ENCODE measurements at regions not wholly inside any gene's neighbourhood (a gene's known extent, or its start where the extent isn't known, plus 50 kb on each side); places are given as distances from the start of the nearest gene placed in this dataset.
"Not testable (repeated sequence)": the region's sequence is repeated elsewhere in the genome, so short reads cannot be mapped to it uniquely, and the experiment has no call there.

DNA sequence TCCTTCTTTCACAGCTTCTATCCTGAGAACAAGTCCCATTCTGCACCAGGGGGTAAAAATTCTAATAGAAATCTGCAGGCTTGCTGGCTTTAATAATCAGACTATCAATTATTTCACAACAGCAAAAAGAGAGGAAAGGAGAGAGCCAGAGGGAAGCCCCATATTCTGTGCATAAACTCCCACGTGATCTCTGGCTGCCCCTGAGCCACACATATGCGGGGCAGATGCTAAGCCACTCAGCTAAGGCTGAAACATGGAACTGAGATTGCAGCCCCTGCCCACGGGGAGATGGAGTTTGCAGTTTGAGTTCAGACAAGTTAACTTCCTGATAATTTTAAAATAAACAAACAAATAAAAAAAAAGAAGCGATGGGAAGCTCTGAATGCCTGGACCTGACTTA is 254.4 kb upstream of the CCDC196 start:
- no peak for DNase-seq

DNA sequence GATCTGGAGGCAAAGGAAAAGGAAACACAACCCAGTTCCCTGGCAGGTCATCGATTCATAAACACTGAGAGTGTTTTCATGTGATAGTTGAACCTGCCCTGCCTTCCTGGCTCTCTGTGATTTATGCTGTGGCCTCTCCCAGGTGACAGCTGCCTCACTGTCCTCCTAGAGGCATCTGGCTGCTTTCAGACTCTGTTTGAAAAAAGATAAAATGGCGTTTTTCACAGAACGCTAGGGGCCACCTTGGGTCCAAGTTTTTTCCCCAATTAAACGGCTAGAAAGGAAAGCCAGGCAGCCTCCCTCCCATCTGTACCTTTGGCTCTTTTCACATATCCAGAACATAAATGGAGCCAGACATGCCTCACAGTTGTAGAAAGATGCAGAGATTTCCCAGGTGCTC is 252.6 kb upstream of the CCDC196 start:
- no peak for DNase-seq

DNA sequence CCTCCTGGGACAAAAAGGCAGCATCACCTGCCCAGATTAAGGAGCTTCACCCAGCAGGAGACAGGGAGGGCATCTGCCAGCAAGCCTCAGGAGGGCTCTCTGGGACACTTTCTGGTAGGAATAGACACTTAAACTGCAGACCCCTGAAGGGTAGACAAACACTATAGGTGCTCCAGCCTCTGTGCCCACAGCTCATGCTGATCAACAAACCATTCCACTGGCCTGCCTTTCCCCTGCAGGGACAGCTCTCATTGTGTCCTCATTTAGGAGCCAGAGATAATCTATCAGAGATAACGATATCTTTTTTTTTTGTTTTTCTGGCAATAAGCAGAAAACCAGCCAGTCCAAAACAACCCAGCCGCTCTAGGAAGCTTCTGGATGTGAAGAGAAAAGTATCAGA is 251.8 kb upstream of the CCDC196 start:
- DNase-seq = no peak

DNA sequence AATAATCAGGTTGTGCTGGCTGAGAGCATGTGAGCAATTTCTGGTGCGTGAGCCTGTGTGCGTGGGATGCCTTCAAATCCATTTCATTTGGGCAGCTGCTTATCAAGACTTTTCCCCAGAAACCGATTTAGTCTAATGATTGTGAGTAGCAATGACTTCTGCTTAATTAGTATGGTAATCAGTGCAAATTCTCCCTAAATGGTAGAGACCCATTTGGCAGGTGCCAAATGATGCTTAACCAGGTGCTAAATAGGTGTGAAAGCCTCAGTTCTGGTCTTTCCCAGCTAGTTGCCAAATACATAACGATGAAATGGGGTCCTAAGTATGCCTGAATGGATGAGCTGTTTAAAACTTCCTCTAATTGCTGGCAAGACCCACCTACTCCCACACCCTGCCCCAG is 248.4 kb upstream of the CCDC196 start:
- DNase-seq = no peak

DNA sequence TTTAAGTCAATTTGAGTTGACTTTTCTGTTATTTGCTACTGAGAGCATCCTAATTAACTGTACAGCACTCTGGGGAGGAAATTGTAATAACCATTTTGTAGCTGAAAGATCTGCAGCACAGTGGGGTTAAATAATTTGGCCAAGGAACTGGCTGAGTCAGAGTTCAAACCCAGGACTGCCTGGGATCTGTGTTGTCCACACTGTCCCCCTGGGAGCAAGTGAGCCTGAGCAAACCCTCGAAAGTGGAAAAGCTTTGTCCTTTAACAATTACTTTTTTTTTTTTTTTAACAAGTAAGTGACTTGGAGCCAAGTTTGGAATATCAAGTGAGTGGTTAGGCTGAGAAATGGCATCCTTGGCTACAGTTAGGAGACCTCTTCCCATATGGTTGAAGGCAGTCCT is 247.2 kb upstream of the CCDC196 start:
- DNase-seq = no peak

DNA sequence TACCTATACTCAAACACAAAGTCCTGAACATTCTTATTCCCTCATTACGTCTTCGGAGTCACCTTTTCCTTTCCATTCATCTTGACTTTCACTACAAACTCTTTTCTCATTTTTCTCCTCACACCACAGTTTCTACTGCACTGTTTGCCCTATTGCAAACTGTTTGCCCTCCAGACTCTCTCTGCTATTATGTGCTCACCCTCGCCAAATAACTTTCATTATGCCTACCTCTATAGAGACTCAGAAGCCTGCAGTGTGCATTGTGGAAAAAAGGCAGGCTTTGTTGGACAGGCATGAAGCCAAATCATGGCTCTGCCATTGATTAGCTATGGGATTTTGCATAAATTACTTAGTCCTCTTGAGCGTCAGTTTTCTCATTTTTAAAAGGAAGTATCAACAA is 246.6 kb upstream of the CCDC196 start:
- DNase-seq = no peak

DNA sequence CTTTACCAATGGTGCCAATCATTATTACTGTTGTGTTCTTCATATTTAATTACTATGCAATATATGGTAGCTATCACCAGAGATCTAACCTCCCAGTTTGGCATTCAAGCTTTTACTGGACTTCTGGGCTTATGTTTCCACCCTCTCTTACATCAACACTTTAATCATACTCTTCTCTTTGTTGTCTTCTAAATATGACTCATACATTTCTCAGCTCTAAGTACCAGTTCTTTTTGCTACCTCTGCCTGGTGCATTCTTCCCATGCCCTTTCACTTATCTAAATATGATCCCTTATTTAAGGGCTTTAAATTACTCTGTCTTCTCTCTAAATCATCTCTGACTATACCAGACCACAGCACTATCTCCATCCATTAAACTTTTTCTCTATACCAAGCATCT is 246.1 kb upstream of the CCDC196 start:
- no peak for DNase-seq

DNA sequence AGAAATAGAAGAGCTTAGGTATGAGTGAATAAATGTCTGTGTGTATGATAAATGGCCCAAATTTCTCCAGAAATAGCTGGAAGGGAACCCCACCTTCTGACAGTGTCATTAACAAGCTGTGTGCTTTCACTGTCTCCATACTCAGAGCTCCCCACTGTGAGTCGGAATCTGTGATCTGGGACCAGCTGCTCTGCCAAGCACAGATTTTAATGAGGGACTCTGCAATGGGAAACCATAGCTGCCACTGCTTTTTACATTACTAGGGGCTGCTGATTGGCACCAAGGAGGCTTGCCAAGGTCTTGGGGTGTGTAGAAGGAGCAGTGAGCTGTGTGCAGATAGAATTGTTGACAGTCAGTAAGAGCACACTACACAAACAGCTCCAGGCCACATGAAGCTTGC is 244.2 kb upstream of the CCDC196 start:
- DNase-seq = no peak

DNA sequence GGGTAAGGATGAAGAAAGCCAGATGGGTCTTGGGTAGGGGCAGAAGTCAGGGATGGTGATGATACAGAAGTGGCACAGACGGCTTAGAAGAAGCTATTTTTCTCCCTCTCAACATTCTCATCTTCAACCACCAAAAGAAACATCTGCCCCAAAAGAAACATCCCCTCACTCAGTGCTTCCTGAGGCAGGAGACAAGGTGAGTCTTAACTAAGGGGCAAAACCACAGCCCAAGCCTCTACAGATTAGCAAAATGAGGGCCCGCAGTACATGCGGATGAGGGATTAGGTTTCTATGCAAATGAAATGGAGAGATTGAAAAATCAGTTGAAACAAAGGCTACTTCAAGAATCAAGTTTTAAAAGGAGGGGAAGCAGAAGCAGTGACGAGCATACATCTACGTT is 241.3 kb upstream of the CCDC196 start:
- no peak for DNase-seq

DNA sequence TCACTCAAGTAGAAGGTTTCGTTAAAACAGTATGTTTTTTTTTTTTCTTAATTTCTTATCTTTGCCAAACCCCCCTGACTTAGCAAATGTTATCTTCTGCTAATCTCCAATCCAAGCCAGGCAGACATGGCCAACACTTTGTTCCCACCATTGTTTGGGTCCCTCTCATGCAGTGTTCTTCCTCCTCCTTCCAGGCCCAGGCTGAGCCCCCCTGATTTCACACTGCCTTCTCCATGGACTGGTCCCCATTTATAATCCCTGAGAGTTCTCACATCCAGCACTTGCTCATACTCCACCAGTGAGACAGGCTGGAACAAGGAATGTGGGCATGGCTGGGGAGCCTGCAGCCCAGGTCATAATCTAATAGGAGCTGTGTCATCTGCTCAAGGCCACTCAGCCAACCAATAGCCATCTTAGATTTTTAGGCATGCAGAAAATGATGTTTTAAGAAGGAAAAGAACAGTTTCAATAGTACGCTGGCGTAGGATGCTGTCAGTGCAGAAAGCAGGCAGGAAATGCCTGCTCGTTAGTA is 238.4 kb upstream of the CCDC196 start:
- no peak for DNase-seq

DNA sequence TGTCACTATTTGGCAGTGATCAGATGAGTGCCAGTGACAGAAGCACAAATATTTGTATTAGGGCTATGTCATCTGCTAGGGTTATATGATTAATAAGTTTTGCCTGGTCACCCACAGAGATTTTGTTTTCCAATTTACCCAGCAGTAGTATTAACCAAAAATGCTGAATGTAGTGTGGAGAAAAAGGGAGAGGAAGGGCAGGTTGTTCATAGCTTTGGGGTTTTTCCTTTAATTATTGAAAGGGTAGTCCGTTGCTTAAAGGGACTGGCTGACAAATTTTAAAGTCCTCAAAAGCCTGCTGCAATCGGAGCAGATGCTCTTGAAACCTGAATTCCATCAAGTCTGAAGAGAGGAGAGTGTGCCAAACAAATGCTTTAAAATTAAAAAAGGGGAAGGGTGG is 237.9 kb upstream of the CCDC196 start:
- DNase-seq = no peak

DNA sequence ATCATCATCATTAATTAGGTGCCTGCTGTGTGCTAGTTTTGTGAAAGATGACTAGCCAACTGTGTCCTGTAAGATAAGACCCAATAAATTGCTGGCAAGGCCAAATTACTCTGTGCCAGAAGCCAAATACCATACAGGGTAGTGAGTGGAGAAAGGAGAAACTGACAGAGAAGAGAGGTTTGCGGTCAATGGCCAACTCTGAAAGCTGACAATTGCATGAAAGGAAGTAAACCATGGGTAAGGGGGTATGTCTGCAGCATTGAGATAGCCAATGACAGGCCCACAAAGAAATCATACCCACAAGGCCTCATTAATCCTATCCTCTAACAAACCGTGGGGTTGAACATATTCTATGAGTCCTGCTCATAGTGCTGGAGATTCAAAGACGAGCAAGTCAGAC is 236.6 kb upstream of the CCDC196 start:
- DNase-seq = no peak

DNA sequence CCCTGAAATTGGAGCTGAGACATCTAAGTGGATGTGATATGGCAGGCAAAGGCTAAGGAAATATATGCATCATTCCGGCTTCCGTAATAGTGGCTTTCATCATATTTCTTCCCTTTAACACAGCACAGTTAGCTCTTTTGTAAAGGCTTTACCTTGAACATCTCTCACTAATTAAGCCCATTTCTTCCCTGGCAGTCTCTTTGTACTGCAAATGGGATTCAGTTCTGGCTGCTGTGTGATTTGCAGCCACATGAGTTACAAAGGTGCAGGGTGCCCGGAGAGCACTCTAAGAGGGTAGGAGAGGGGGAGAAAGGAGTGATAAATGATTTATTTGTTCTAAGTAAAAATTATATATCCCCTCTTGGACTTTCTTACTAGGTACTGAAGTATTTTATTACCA is 232.1 kb upstream of the CCDC196 start:
- DNase-seq = no peak

DNA sequence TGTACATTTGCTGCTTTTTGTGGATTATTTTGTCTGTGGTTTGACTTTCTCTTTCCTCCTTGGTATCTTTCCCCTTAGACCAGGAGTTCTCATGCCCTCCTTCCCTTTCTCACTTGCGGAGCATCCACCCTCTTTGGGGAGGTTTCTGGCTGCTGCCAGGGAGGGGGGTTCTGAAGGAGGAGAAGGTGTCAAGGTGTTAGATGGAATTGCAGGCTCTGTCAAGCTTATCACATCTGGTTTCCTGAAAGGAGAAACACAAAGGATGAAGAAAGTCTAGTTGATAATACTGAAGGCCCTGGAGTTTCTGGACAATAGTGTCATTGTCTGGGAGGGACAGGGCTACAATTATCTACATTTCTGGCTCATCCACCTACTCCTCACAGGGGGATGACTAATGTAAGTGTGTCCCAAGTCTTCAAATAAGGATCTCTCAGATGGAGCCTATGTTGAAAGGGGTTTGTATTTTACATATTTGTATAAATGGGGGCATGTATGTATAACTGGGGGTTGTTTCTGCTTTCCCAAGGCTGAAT is 217.3 kb upstream of the CCDC196 start:
- DNase-seq = no peak

DNA sequence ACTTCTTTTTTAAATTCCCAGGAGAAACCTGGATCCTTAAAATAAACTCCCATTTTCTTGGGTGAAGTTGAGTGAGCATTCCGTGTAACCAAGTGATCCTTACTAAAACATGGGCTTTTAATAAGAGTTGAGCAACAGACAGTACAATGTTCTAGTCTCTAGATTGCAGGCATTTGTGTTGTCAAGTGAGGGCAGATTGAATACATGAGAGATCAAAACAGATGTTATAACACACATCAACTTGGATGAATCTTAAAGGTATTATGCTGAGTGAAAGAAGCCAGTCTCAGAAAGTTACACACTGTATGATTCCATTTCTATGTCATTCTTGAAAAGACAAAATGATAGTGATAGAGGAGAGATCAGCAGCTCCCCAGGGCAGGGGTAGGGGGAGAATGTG is 213.9 kb upstream of the CCDC196 start:
- no peak for DNase-seq

DNA sequence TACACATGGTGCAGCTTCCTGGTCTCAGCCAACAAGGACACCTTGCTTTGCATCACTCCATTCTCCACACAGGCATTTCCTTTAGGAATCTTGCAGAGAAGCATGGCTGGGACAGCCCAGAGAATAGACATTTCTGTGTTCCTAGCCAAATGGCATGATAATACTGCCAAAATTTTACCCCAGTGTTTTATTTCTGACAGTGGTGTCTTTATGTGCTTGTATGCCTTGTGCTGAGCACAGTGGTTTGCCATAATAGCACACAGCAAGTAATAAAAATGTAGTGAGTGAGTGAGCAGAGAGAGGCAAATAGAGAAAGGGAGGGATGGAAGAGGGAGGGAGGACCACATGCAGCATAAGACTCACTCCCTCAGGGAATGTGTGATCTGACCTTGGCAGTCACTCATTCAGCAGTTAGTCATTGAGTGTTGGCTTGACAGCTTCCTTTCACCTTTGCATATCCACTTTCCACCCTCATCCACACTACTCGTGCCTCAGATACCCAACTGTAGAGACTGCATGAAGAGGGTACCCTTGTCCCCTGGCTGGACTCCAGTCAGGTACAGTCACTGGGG is 212.8 kb upstream of the CCDC196 start:
- no peak for DNase-seq

DNA sequence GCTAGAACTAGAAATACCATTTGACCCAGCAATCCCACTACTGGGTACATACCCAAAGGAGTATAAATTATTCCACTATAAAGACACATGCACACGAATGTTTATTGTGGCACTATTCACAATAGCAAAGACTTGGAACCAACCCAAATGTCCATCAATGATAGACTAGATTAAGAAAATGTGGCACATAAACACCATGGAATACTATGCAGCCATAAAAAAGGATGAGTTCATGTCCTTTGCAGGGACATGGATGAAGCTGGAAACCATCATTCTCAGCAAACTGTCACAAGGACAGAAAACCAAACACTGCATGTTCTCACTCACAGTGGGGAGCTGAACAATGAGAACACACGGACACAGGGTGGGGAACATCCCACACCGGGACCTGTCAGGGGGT is 207.8 kb upstream of the CCDC196 start:
- not testable (repeated sequence) for DNase-seq

DNA sequence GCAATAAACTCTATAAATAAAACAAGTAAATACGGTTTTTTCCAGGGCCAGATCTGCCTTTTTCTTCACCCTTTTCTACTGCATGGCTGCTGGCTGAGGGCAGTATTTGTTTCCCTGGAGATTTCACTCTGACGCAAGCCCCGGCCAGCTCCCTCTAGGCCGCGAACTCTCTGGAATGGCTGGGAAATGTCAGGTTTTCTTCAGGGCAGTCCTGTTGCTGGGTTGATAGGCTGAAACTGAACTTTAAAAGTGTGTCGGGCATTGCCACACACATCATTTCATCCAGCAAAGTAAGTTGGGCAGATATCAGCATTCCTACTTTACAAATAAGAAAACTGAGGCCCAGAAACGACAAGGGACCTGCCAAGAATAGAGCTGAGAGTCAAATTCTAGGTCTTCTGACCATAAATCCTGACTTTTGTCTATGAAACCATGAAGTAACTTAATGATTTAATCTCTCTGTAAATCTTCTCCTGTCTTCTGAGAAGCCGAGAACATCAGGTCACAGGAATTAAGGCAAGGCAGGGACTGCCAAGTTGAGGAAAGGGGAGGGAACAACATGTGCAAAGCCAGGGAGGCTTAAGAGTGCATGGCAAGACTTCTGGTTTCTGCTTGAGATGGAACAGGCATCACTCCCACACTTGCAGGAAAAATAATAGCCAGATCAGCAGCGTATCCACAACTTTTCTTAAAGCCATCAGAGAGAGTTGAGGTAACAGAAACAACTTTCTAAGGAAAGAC is 205.0 kb upstream of the CCDC196 start:
- no peak for DNase-seq

DNA sequence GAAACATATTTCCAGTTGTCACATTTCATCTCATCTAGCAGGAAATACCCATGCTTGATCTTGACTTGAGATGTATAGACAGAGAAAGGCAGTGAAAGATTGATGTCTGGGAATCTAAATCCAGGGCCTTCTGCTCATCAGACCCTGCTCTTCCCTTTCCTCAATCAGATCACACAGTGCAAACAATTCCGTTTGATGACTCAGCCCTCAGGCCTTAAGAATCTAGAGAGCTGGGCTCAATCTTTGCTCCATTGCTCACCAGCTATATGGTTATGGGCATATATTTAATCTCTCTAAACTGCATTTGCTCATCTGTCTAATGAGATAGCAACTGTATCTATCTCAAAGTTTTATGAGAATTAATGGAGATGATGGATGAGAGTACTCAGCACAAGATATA is 201.8 kb upstream of the CCDC196 start:
- no peak for DNase-seq

DNA sequence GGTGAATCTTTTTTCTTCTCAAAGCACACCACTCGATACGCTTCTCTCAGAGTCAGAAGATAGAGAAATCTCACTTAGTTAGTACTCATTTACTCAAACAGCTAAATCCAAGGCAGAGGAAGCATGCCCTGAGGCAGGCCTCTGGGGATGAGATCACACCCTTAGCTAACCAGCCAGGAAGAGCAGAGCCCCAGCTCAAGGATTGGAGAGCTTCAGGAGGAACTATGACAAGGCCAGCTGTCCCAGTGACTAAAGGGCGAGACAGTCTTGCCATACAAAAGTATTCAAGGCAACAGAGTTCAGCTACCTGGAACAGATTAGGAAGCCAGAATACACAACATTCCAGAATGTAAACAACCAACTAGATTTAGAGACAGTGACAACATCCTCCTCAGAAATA is 197.7 kb upstream of the CCDC196 start:
- no peak for DNase-seq

DNA sequence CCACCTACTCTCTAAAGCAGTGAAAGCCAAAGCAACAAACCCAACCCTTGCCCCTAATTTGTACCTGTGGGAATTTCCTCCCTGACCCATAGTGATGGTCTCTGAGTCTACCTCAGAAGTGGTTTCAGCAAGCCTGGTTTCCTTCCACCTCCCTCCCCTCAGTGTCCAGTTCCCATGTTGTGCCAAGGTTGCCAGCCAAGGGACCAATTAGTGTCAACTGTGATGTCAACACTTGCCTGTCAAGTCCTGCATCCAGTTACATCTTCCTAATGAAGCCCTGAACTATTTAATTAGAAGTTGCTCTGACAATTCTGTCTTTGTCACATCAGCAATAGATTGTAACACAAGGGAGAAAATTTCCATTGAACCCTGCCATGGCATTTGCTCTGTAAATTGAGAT is 194.4 kb upstream of the CCDC196 start:
- DNase-seq = no peak

DNA sequence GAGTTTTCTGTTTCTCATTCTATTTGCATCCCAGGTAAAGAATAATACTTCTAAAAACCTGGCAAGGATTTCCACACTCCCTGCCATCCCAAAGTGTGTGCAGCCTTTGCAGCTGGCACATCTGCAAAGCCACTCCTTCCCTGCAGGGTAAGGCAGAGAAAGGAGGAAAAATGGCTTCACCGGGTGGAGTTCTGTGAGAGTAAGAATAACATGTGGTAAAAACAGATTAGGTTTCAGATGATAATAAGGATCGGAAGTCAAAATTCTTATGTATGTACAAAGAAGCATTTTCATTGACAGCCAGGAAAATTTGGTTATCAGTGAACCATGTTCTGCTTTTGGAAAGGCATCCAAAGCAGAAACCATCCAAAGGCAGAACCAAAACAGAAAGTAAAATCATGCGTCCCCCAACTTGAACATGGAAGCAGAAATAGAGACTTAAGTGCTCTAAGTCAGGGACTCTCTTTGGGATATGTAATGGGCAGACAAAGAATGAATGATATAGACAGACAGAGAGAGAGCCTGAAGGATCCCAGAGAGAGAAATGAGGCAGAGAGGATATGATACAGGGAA is 192.6 kb upstream of the CCDC196 start:
- DNase-seq = no peak

DNA sequence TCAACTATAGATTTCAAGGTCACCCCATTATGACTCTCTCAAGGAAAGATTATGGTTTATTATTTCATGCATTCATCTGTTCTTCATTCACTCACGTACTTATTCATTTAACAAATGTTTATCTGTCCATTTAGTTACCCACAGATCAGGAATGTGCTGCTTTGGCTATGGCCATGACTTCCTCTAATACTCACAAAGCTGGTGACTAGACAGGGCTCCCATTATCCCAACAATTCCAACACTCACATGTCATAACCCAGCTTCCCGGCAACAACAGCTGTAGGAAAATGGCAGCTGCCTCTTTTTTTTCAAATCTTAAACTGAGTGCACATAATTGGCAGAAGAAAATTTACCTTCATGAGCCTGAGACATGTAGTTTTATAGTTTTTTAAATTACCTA is 190.8 kb upstream of the CCDC196 start:
- DNase-seq = no peak

DNA sequence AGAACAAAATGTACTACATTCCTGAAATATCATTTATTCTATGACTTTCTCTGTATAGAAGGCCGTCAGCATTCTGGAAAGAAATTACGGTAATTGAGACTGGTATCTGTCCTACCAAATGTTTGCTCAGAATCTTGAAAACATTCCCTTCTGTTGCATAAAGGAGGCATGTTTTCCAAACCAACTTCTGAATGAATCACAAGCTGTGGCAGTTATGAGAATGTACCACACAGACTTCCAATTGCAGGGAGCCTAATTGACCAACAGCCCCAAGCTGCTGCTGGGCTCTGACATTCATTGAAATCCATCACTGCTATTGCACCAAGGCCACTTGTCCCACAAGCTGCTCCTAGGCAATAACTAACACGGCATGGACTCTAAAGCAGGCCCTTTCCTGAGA is 185.3 kb upstream of the CCDC196 start:
- no peak for DNase-seq
